Keratinocyte (primary cell): ENCODE measurements at regions not wholly inside any gene's neighbourhood (a gene's known extent, or its start where the extent isn't known, plus 50 kb on each side); places are given as distances from the start of the nearest gene placed in this dataset.

Source experiments
- DNase-seq: peaks from one replicate; pipeline ENCODE4 v3.0.0-alpha.2; 2011; ENCODE audit warnings: low read depth, missing footprints, low spot score
- FAIRE-seq: peaks from 2 replicates; lab custom pipeline; 2011; peaks lifted over from hg19 to GRCh38; lab: Jason Lieb, UNC
- H2AFZ ChIP-seq: 2 replicates; pipeline ENCODE4 v1.6.0; 2012; ENCODE audit warnings: low read length, control low read depth, inconsistent platforms; ENCODE audit not compliant: control insufficient read depth
- H3K27ac ChIP-seq: 2 replicates; pipeline ENCODE4 v1.5.1; 2011; ENCODE audit warnings: low read length; ENCODE audit not compliant: control insufficient read depth, insufficient read depth
- H3K27me3 ChIP-seq: 3 replicates; pipeline ENCODE4 v1.6.0; 2011; ENCODE audit warnings: low read length; ENCODE audit not compliant: control insufficient read depth, insufficient read depth; ENCODE audit errors: extremely low read depth
- H3K36me3 ChIP-seq, 2 experiments: 2 replicates in 1 of 2; 3 replicates in 1 of 2; pipeline ENCODE4 v1.5.1; 2011; ENCODE audit warnings: low read length in 2 of 2, mild to moderate bottlenecking in 1 of 2; ENCODE audit not compliant: control insufficient read depth in 2 of 2, insufficient read depth in 2 of 2; ENCODE audit errors: extremely low read depth in 1 of 2
- H3K4me1 ChIP-seq: 3 replicates; pipeline ENCODE4 v1.5.1; 2011; ENCODE audit warnings: low read length; ENCODE audit not compliant: control insufficient read depth, insufficient read depth; ENCODE audit errors: extremely low read depth
- H3K4me2 ChIP-seq: 3 replicates; pipeline ENCODE4 v1.6.0; 2011; ENCODE audit warnings: low read depth, low read length; ENCODE audit not compliant: control insufficient read depth, insufficient read depth; ENCODE audit errors: extremely low read depth
- H3K4me3 ChIP-seq, 3 experiments: fragments of 200-600 bp in 1 of 3; sonication (generic) in 1 of 3; 2 replicates in 2 of 3; 3 replicates in 1 of 3; pipeline ENCODE4 v1.5.1; 2011 to 2016; ENCODE audit warnings: low read length in 3 of 3, mild to moderate bottlenecking in 3 of 3, control low read depth in 2 of 3, inconsistent platforms in 1 of 3, low read depth in 1 of 3, mixed read lengths in 1 of 3, mixed run types in 1 of 3, moderate library complexity in 1 of 3; ENCODE audit not compliant: control insufficient read depth in 2 of 3, insufficient read depth in 2 of 3; ENCODE audit errors: extremely low read depth in 1 of 3
- H3K79me2 ChIP-seq: 2 replicates; pipeline ENCODE4 v1.6.0; 2012; ENCODE audit warnings: low read length; ENCODE audit not compliant: control insufficient read depth, insufficient read depth
- H3K9ac ChIP-seq: 3 replicates; pipeline ENCODE4 v1.6.0; 2011; ENCODE audit warnings: low read length; ENCODE audit not compliant: control insufficient read depth, insufficient read depth; ENCODE audit errors: extremely low read depth
- H3K9me1 ChIP-seq: 3 replicates; pipeline ENCODE4 v1.6.0; 2011; ENCODE audit warnings: low read length; ENCODE audit not compliant: control insufficient read depth, insufficient read depth; ENCODE audit errors: extremely low read depth
- H3K9me3 ChIP-seq: 2 replicates; pipeline ENCODE4 v1.5.1; 2012; ENCODE audit warnings: low read depth, low read length; ENCODE audit not compliant: control insufficient read depth
- H4K20me1 ChIP-seq: 3 replicates; pipeline ENCODE4 v1.6.0; 2011; ENCODE audit warnings: low read length; ENCODE audit not compliant: control insufficient read depth, insufficient read depth; ENCODE audit errors: extremely low read depth
- EZH2 ChIP-seq: IDR thresholded peaks from one replicate; pipeline ENCODE4 v1.6.1; 2012; ENCODE audit warnings: inconsistent platforms, mild to moderate bottlenecking, low read length, moderate library complexity
- dilution Hi-C: fragments of 300-500 bp; cut with MboI; formaldehyde crosslinking; loops from one replicate; pipeline ENCODE4 v1.7.0; 2020; ENCODE audit warnings: low sequenced_read_pairs; ENCODE audit not compliant: extremely low pct_ligation_motif_present
- TF ChIP-seq, protein P1 (sequence below), 3 experiments: IDR thresholded peaks in 1 of 3; conservative IDR thresholded peaks in 1 of 3; optimal IDR thresholded peaks in 1 of 3; 2 replicates in 2 of 3; 3 replicates in 1 of 3; pipeline versions ENCODE3 to v1.5.1; 2011; ENCODE audit warnings: low read length in 3 of 3, mild to moderate bottlenecking in 3 of 3, moderate library complexity in 2 of 3, control low read depth in 1 of 3, inconsistent platforms in 1 of 3; ENCODE audit not compliant: insufficient read depth in 2 of 3; ENCODE audit errors: extremely low read depth in 1 of 3

- dilution Hi-C loops: no loop called here
- no peak for FAIRE-seq
Observed at GRCh38 chr2:38214209-38214717, 138.3 kb upstream of the CYP1B1 start.

DNA sequence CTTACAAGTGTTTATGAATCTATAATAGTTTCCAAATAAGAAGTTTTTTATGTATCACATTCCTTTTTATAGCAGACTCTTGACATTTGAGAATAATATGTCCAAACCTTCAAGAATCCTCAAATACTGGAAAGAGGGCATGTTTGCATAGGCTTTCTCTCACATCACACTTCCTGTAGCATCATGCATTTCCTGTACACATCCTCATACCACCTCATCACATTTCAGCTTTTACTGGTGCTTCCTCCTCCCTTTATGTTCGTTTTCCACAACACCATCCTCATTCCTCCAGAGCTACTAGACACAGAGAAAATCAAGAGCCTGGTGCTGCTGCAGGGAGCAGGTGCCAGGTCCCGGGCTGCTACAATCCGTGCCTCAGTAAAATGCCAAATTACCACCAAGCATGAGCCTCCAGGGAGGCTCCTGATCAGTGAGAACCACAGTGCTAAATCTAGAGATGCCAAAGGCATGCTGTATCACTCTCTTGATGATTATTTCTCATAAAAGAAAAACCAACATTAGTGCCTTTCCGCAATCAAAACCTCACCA, 137.7 kb upstream of the CYP1B1 start:
- Histone ChIP-seq H3K4me2 (no peak overlapping the region), H4K20me1 (no peaks in the 10 kb centered on the region), H3K9me3 (no peaks in the 10 kb centered on the region), H3K27me3 (no peaks in the 10 kb centered on the region), H3K27ac (no peak overlapping the region), H3K9me1 (no peaks in the 10 kb centered on the region), H3K79me2 (no peaks in the 10 kb centered on the region), H2AFZ (no peak overlapping the region), H3K36me3 (no peaks in the 10 kb centered on the region), H3K4me1 (peaks cover 10% of the 10 kb centered on the region), H3K9ac (no peak overlapping the region), H3K4me3 (no peak overlapping the region)
- TF ChIP-seq, protein P1, sequence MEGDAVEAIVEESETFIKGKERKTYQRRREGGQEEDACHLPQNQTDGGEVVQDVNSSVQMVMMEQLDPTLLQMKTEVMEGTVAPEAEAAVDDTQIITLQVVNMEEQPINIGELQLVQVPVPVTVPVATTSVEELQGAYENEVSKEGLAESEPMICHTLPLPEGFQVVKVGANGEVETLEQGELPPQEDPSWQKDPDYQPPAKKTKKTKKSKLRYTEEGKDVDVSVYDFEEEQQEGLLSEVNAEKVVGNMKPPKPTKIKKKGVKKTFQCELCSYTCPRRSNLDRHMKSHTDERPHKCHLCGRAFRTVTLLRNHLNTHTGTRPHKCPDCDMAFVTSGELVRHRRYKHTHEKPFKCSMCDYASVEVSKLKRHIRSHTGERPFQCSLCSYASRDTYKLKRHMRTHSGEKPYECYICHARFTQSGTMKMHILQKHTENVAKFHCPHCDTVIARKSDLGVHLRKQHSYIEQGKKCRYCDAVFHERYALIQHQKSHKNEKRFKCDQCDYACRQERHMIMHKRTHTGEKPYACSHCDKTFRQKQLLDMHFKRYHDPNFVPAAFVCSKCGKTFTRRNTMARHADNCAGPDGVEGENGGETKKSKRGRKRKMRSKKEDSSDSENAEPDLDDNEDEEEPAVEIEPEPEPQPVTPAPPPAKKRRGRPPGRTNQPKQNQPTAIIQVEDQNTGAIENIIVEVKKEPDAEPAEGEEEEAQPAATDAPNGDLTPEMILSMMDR (optimal IDR thresholded peaks at IDR 0.05 in 1 of 3, IDR thresholded peaks at IDR 0.05 in 1 of 3, conservative IDR thresholded peaks at IDR 0.05 in 1 of 3; ENCODE audit: extremely low read depth in 1 of 3, insufficient read depth in 2 of 3, low read length in 3 of 3): no peak
- TF ChIP-seq EZH2: no peak
- FAIRE-seq (no peak), DNase-seq (no peak)
- dilution Hi-C loops: no loop called here

More at GRCh38 chr2:38214209-38214717, 138.3 kb upstream of the CYP1B1 start:
- no peaks in the 10 kb centered on the region for H3K27me3 ChIP-seq
- no peaks in the 10 kb centered on the region for H4K20me1 ChIP-seq
- H3K36me3 ChIP-seq: no peaks in the 10 kb centered on the region
- no peak for TF ChIP-seq EZH2
- TF ChIP-seq, protein P1 (optimal IDR thresholded peaks at IDR 0.05 in 1 of 3, IDR thresholded peaks at IDR 0.05 in 1 of 3, conservative IDR thresholded peaks at IDR 0.05 in 1 of 3; ENCODE audit: extremely low read depth in 1 of 3, insufficient read depth in 2 of 3, low read length in 3 of 3): no peak
- H3K9ac ChIP-seq: no peak overlapping the region
- H3K4me1 ChIP-seq: peaks cover 10% of the 10 kb centered on the region
- H3K4me3 ChIP-seq: no peak overlapping the region
- no peak overlapping the region for H3K27ac ChIP-seq
- no peak for DNase-seq
- no peak overlapping the region for H3K4me2 ChIP-seq
- no peaks in the 10 kb centered on the region for H3K9me3 ChIP-seq
- no peak overlapping the region for H2AFZ ChIP-seq
- H3K9me1 ChIP-seq: no peaks in the 10 kb centered on the region
- no peaks in the 10 kb centered on the region for H3K79me2 ChIP-seq
